HG03460 (cell line): ENCODE measurements at regions not wholly inside any gene's neighbourhood (a gene's known extent, or its start where the extent isn't known, plus 50 kb on each side); places are given as distances from the start of the nearest gene placed in this dataset.

Experiments
- ATAC-seq: cut with Tn5 transposase; IDR thresholded peaks from one replicate; pipeline ENCODE4 v1.9.1; 2021; ENCODE audit not compliant: unreplicated experiment

- ATAC-seq: no peak
These were observed 165.8 kb downstream of the INSIG2 start for GRCh38 chr2:118254116-118254515.

DNA sequence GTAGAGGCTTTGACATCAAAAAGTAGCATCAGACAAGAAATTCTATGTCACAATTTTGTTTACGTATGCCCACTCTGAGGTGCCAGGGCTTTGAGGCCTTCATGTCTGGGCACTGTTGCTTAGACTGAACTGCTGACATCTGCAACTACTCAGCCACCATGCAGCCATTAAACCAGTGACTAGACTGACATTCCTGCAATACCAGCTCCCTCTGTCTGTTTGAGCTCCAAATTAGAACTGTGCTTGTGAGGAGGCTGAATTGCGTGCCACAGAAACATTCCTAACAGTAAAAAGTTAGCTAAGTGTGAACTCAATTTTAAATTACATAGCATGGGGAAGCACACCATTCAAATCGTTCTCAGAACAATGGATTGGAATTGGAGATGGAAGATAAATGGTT is 163.2 kb downstream of the INSIG2 start:
- ATAC-seq: no peak

- no peak for ATAC-seq
These were observed 162.2 kb downstream of the INSIG2 start for GRCh38 chr2:118250463-118250862.

- no peak for ATAC-seq
These were observed 161.7 kb downstream of the INSIG2 start for GRCh38 chr2:118250001-118250400.

DNA sequence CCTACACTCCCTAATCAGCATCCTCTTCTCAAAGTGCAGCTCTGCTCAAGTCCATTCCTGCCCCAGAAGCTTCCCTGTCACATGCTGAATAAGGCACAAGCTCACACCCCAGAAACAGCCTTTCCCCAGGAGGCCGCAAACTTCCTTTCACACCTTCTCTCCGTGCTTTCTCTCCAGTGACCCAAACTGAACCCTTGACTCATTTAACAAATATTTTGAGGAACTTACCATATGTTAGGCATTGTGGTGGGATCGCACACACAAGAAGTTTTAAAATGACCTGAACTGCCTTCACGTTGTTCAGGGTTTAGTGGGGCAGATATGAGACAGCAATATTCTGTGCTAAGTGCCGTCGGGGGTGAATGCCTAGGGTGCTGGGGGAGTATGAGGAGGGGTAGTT is 161.3 kb downstream of the INSIG2 start:
- peak; percentile 69 for ATAC-seq

GRCh38 chr2:118246726-118247125 is 158.5 kb downstream of the INSIG2 start:
- no peak for ATAC-seq

DNA sequence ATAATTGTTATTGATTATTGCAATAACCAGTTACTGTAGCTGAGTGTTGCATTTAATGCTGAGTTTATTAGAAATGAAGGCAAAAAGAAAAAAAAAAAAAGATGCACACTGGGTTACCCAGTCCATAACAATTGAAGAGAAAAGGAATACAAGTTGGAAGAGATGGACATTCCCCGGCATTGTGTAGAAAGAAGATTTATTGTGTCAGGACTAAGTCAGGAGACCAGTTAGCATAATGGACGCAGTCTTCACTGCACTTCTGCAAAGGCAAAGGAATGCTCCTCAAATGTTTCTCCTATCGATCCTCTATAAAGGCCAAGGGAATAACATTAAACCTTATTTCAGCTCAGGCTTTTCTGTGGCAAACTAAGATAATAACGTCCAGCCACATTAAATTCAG is 157.8 kb downstream of the INSIG2 start:
- ATAC-seq: no peak

DNA sequence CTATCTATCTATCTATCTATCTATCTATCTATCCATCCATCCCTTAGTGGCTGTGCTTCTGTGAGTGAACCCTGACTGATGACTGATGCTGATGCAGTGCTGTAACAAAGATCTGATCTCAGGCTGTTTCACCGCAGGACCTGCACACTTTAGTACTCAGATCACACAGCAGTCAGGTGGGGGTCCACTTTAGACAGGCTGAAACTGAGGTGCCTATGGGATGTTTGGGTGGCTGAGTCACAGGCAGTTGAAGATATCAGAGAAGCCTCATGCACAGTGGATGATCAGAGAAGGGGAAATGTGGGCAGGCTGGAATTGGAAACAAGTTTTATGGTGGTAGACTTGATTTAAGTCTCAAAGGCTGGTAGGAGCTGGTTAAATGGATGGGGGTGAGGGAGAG is 156.4 kb downstream of the INSIG2 start:
- no peak for ATAC-seq

GRCh38 chr2:118243031-118243430 is 154.8 kb downstream of the INSIG2 start:
- no peak for ATAC-seq

- peak; percentile 81 for ATAC-seq
These were observed 153.9 kb downstream of the INSIG2 start for GRCh38 chr2:118242216-118242615.

DNA sequence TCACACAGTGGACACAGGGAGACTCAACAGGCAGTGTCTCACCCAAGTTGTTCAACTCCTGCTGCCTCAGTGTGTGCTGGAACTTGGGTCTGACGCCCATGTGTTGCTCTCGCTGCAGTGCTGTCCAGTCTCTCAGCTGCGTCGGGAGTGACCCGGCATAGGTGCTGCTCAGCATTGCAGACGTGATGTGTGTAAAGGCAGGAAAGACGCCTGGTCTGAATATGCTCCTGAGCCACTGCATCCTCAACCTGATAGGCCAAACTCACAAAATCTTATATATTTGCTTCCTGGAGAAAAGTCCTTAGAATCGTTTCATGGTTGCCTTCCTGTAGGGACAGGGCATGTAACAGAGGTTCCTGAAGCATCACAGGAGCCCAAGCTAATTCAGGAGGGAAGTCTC is 152.9 kb downstream of the INSIG2 start:
- ATAC-seq: no peak

DNA sequence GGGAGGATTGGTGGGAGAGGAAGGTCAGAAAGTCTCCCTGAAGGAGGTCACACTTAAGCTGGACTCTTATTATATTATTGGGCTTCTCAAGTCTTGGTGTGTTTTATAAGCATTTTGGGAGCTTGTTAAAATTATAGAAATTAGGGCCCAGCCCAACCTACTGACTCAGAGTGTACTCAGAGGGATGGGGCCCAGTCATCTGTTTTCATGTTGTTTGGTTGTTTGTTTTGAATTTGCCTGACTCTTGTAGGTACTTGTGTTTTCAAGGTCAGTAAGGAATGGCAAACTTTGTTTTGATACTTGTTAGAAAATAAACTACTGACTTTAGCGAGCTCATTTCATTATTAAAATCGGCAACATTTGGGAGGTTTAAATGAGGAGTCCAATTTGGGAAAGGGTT is 152.0 kb downstream of the INSIG2 start:
- no peak for ATAC-seq

DNA sequence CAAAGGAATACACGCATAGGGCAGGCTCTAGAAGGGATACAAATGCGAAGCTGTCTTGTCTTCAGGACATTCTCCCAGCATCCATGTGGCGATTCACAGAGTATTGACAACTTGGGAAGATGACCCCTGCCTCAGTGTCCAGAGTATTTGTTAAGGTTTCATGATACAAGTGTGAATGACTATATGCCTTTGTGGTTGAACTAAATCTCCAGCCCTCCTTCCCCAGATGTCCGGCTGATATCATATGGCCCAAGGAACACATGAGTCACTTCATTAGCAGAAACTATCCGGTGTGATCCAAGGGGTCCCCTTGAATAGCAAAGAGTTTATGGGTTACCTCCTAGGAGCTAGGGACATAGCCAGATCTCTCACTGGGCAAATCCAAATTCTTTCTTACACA is 151.0 kb downstream of the INSIG2 start:
- ATAC-seq: no peak

GRCh38 chr2:118237451-118237850 is 149.2 kb downstream of the INSIG2 start:
- no peak for ATAC-seq

DNA sequence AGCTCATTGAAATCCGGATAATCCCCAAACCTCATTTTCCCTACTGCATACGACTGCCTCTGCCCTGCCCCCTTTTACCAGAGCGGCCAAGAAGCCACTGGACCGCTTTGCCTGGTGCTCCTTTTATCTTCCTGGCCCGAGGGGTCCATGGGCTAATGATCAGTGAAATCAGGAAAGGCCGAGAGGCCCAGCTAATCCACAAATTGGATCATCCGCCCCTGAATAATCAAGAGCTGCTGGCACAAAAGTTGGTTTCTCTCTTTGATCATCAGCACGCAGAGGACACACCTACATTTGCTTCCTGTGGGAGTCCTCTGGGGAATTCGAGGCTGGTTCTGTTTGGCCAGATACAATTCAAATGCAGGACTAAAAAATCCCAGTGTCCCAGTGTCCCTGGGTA is 144.5 kb downstream of the INSIG2 start:
- ATAC-seq: no peak

DNA sequence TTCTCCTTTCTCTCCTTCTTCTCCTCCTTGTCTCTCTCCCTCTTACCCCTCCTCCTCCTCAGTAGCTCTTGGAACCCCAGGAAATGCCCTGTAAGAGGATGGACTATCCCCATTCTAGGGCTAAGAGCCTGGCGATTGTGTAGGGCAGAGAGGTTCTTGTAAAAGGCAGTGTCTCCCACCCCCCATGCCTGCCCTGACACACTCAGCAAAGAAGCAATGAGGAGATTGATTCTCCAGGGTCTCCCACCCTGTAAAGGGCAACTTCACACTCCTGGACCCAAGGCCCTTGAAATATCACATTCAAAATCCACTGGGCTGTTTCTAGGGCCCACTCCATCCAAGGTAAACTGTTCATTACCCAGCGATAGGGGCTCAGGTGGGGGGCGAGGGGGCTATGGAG is 144.1 kb downstream of the INSIG2 start:
- no peak for ATAC-seq

DNA sequence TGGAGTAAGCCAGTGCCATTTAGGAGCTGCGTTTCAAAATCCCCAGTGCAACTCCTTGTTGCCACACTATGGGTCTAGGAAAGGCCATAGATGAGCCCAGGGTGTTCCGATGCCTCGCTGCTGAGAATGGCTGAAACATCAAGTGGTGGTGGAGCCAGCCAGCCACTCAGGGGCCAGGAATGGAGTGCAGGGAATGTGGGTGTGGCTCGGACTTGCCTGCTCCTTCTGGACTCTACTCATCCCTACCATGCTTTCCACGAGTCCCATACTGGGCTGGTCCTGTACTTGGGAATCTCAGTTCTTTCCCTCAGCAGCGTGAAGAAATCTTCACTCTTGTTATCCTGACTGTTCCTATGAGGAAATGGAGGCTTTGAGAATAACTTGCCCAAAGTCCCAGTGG is 143.5 kb downstream of the INSIG2 start:
- no peak for ATAC-seq

GRCh38 chr2:118227698-118228508 is 139.6 kb downstream of the INSIG2 start:
- ATAC-seq: no peak

DNA sequence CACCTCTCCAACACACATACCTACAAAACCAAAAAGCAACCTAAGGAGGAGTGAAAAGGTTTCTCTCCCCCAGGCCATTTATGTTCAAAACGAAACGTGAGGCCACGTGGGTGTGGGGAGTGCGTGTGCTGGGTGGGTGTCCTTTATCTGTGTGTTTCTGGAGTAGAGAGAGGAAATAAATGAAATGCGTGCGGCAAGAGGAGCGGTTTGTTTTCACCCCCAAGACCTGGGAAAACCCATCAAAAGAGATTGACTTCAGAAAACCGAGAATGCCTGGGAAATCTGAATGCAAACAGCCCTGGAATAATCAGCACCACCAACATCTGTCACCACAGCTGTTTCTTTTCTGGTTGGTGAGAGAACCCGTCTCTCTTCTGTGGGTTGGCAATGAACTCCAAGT is 137.4 kb downstream of the INSIG2 start:
- ATAC-seq: no peak

GRCh38 chr2:118224895-118225311 is 136.6 kb downstream of the INSIG2 start:
- ATAC-seq: no peak

GRCh38 chr2:118223992-118224894 is 136.0 kb downstream of the INSIG2 start:
- peak; percentile 52 for ATAC-seq

DNA sequence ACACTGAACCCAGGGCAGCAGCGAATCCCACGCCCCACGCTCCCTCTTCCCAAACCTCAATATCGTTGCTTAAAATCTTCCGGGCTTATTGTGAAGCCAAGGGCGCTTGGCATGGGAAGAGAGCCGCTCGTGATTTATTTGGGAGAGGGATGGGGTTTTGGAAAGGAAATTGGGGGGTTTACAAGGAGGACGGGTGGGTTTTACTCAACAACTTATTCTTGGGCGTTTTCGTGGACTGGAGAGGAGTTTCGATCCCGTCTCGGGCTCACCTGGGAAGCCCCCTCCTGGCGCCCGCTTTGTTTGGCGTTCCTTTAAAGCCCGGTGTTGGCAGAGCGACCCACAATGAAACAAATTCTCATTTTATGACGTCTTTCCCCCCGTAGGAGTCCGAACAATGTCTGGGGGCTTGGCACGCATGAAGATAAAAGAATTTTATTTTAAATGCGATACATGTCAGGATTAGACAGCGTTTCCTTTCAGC is 135.3 kb downstream of the INSIG2 start:
- ATAC-seq: peak; percentile 16
